B cell (primary cell): ENCODE measurements at regions not wholly inside any gene's neighbourhood (a gene's known extent, or its start where the extent isn't known, plus 50 kb on each side); places are given as distances from the start of the nearest gene placed in this dataset.

Experiments
- ATAC-seq: fragments of 200-7000 bp; cut with Tn5 transposase; one replicate; pipeline ENCODE4 v1.10.0; 2021; ENCODE audit warnings: low read depth, mild to moderate bottlenecking, moderate number of reproducible peaks, moderate library complexity
- CTCF ChIA-PET: fragments of 350-600 bp; sonication (Branson Sonifier 250); formaldehyde crosslinking; loops from one replicate; lab custom pipeline; 2021; ENCODE audit warnings: antibody characterized with exemption, inconsistent platforms; lab: Charles Lee
- POLR2A ChIA-PET: fragments of 350-600 bp; sonication (Branson Sonifier 250); formaldehyde crosslinking; loops from one replicate; lab custom pipeline; 2021; ENCODE audit warnings: antibody characterized with exemption; lab: Charles Lee
- DNase-seq: peaks from one replicate; pipeline ENCODE4 v3.0.0; 2013
- H2AFZ ChIP-seq: 2 replicates; pipeline ENCODE4 v1.6.1; 2012; ENCODE audit warnings: mild to moderate bottlenecking, low read depth, low read length; ENCODE audit not compliant: insufficient read depth, poor library complexity, severe bottlenecking
- H3K27ac ChIP-seq, 2 donors: 1 replicate in 1 of 2; 2 replicates in 1 of 2; pipeline ENCODE4 v1.5.1; 2012 to 2013; ENCODE audit warnings: low read length in 2 of 2, mild to moderate bottlenecking in 2 of 2, moderate library complexity in 1 of 2
- H3K27me3 ChIP-seq, 4 experiments: fragments of 200-600 bp in 1 of 4; sonication (generic) in 1 of 4; replicated peaks in 1 of 4; 1 replicate in 2 of 4; 2 replicates in 2 of 4; pipeline versions ENCODE4 v1.6.1 to v1.7.0; 2013 to 2016; ENCODE audit warnings: low read length in 3 of 4, mild to moderate bottlenecking in 2 of 4, mixed read lengths in 1 of 4, moderate library complexity in 1 of 4; ENCODE audit not compliant: insufficient read depth in 4 of 4, control insufficient read depth in 3 of 4; ENCODE audit errors: control extremely low read depth in 1 of 4
- H3K36me3 ChIP-seq, 2 experiments: replicated peaks in 1 of 2; 1 replicate in 1 of 2; 2 replicates in 1 of 2; pipeline versions ENCODE4 v1.6.1 to v1.7.1; 2013; ENCODE audit warnings: low read length in 1 of 2; ENCODE audit not compliant: insufficient read depth in 2 of 2, control insufficient read depth in 1 of 2; ENCODE audit errors: control extremely low read depth in 1 of 2, extremely low read depth in 1 of 2
- H3K4me1 ChIP-seq, 2 donors: fragments of 200-600 bp in 1 of 2; sonication (generic) in 1 of 2; 1 replicate in 1 of 2; 2 replicates in 1 of 2; pipeline versions ENCODE4 v1.5.1 to v1.6.1; 2013 to 2017; ENCODE audit warnings: low read length in 2 of 2; ENCODE audit not compliant: control insufficient read depth in 2 of 2, insufficient read depth in 2 of 2
- H3K4me2 ChIP-seq: replicated peaks from 2 replicates; pipeline ENCODE3; 2012; ENCODE audit warnings: mild to moderate bottlenecking, low read depth, low read length; ENCODE audit not compliant: poor library complexity, severe bottlenecking
- H3K4me3 ChIP-seq, 5 experiments: fragments of 200-600 bp in 1 of 5; sonication (generic) in 1 of 5; 1 replicate in 3 of 5; 2 replicates in 2 of 5; pipeline versions ENCODE4 v1.5.1 to v1.7.0; 2011 to 2016; ENCODE audit warnings: low read length in 4 of 5, mild to moderate bottlenecking in 4 of 5, low read depth in 2 of 5, control low read depth in 1 of 5, moderate library complexity in 1 of 5; ENCODE audit not compliant: insufficient read depth in 1 of 5; ENCODE audit errors: control extremely low read depth in 1 of 5, extremely low read depth in 1 of 5
- H3K79me2 ChIP-seq: fragments of 200-600 bp; sonication (generic); one replicate; pipeline ENCODE4 v1.6.0; 2016; ENCODE audit warnings: low read length; ENCODE audit not compliant: control insufficient read depth, insufficient read depth
- H3K9ac ChIP-seq: fragments of 200-600 bp; sonication (generic); 2 replicates; pipeline ENCODE4 v1.6.1; 2017; ENCODE audit warnings: mild to moderate bottlenecking, low read length, moderate library complexity
- H3K9me3 ChIP-seq, 3 donors: one replicate each; pipeline versions ENCODE4 v1.6.1 to v1.7.1; 2013; ENCODE audit warnings: low read length in 2 of 3; ENCODE audit not compliant: control insufficient read depth in 2 of 3, insufficient read depth in 1 of 3; ENCODE audit errors: control extremely low read depth in 1 of 3
- H4K20me1 ChIP-seq: 2 replicates; pipeline ENCODE4 v1.6.0; 2012; ENCODE audit warnings: mild to moderate bottlenecking, low read length; ENCODE audit not compliant: insufficient read depth, control insufficient read depth, poor library complexity, severe bottlenecking
- H3K27ac Mint-ChIP-seq: one replicate; pipeline ENCODE4 v1.8.0; 2021; ENCODE audit warnings: mixed read lengths
- H3K27me3 Mint-ChIP-seq: one replicate; pipeline ENCODE4 v1.8.0; 2021; ENCODE audit warnings: mixed read lengths
- H3K4me1 Mint-ChIP-seq: one replicate; pipeline ENCODE4 v1.8.0; 2021; ENCODE audit warnings: mixed read lengths
- H3K4me3 Mint-ChIP-seq: one replicate; pipeline ENCODE4 v1.8.0; 2021; ENCODE audit warnings: mixed read lengths
- H3K9me3 Mint-ChIP-seq: one replicate; pipeline ENCODE4 v1.8.0; 2022; ENCODE audit warnings: mixed read lengths; ENCODE audit not compliant: insufficient read depth
- EZH2 ChIP-seq: IDR thresholded peaks from 2 replicates; pipeline ENCODE4 v1.6.1; 2012; ENCODE audit warnings: borderline replicate concordance, low read depth, mild to moderate bottlenecking, moderate library complexity, low read length; ENCODE audit not compliant: insufficient read depth, poor library complexity, severe bottlenecking
- WGBS: methylation state at CpG from one replicate; pipeline ENCODE4 v1.1.5; 2013; ENCODE audit warnings: missing lambda C conversion rate; ENCODE audit not compliant: insufficient coverage; 5-methylcytosine and 5-hydroxymethylcytosine counted together
- intact Hi-C: fragments of 100-400 bp; cut with micrococcal nuclease; formaldehyde crosslinking; loops from one replicate; pipeline ENCODE4 v1.10.0; 2022
- TF ChIP-seq, protein P1 (sequence below): fragments of 200-600 bp; IDR thresholded peaks from one replicate; pipeline ENCODE4 v1.8.0; 2022; ENCODE audit warnings: antibody characterized with exemption, mild to moderate bottlenecking

DNA sequence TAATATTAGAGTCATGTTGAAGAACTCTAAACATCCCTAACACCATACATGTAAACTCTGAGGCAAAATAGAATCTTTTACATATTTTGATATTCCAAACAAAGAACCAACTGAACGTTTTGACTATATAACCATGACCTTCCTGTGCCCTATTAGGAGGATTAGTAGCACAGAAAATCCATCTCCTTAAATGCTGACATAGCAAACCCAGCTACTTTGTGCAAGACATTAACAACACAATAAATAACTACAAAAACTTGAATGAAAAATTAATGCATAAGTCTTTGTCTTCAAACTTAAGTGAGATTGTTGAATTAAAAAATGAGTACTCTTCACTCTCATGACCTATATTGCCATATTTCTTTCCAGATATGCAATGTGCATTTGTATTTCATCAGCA is 450.0 kb upstream of the PDZRN3 start:
- no peaks in the 10 kb centered on the region for H3K36me3 ChIP-seq
- H3K79me2 ChIP-seq, result no peaks in the 10 kb centered on the region
- H2AFZ ChIP-seq, result no peak overlapping the region
- no CpG with 5 or more reads among the region's 1 CpG for WGBS
- ChIA-PET POLR2A (no interaction called here), CTCF (no interaction called here)
- no peak overlapping the region for H3K4me3 ChIP-seq
- H4K20me1 ChIP-seq, result no peaks in the 10 kb centered on the region
- H3K4me2 ChIP-seq, result no peak overlapping the region
- peaks cover 0 to 2% (median 0%) of the 10 kb centered on the region in 3 donors for H3K9me3 ChIP-seq
- H3K4me1 ChIP-seq, result no peaks in the 10 kb centered on the region
- ATAC-seq (no peak), DNase-seq (no peak)
- no peak overlapping the region for H3K9ac ChIP-seq
- no peaks in the 10 kb centered on the region for H3K4me1 Mint-ChIP-seq
- H3K27ac ChIP-seq, result no peak overlapping the region
- peaks cover 6% of the 10 kb centered on the region for H3K9me3 Mint-ChIP-seq
- H3K27me3 Mint-ChIP-seq, result no peaks in the 10 kb centered on the region
- no peak for TF ChIP-seq EZH2
- TF ChIP-seq, protein P1, sequence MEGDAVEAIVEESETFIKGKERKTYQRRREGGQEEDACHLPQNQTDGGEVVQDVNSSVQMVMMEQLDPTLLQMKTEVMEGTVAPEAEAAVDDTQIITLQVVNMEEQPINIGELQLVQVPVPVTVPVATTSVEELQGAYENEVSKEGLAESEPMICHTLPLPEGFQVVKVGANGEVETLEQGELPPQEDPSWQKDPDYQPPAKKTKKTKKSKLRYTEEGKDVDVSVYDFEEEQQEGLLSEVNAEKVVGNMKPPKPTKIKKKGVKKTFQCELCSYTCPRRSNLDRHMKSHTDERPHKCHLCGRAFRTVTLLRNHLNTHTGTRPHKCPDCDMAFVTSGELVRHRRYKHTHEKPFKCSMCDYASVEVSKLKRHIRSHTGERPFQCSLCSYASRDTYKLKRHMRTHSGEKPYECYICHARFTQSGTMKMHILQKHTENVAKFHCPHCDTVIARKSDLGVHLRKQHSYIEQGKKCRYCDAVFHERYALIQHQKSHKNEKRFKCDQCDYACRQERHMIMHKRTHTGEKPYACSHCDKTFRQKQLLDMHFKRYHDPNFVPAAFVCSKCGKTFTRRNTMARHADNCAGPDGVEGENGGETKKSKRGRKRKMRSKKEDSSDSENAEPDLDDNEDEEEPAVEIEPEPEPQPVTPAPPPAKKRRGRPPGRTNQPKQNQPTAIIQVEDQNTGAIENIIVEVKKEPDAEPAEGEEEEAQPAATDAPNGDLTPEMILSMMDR, result no peak
- H3K27ac Mint-ChIP-seq, result no peak overlapping the region
- no peak overlapping the region for H3K4me3 Mint-ChIP-seq
- intact Hi-C loops, result no loop called here
- no peaks in the 10 kb centered on the region for H3K27me3 ChIP-seq

DNA sequence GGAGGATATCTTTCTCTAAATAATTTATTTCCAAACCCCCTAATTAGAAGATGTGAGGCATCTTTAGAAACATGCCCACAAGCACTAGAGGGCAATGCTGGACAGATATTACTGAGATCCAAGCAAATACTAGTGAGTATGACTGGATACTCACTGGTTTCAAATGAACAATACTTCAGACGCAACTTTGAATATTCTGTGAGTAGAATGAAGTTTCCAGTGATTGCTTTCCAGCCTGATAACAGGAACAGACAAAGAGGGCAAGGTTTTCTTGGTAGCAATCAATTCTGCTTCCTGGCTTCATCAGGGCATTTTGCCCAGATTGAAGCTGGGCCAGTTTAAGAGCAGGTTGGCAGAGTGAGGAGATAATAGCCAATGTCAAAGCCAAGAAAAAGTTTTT is 442.6 kb upstream of the PDZRN3 start:
- Histone ChIP-seq H3K4me1 (no peaks in the 10 kb centered on the region), H3K4me2 (no peak overlapping the region), H3K79me2 (no peaks in the 10 kb centered on the region), H2AFZ (no peak overlapping the region), H3K9me3 (no peaks in the 10 kb centered on the region), H3K4me3 (no peak overlapping the region), H4K20me1 (no peaks in the 10 kb centered on the region), H3K27me3 (no peaks in the 10 kb centered on the region), H3K36me3 (no peaks in the 10 kb centered on the region), H3K9ac (no peak overlapping the region), H3K27ac (no peak overlapping the region)
- no peak for ATAC-seq
- no peak overlapping the region for H3K27ac Mint-ChIP-seq
- 67% methylated on average over 1 of the region's 1 CpG for WGBS
- TF ChIP-seq EZH2, result no peak
- TF ChIP-seq, protein P1, result no peak
- ChIA-PET CTCF (no interaction called here), POLR2A (no interaction called here)
- no peaks in the 10 kb centered on the region for H3K27me3 Mint-ChIP-seq
- H3K4me1 Mint-ChIP-seq, result no peaks in the 10 kb centered on the region
- no peak for DNase-seq
- H3K4me3 Mint-ChIP-seq, result no peak overlapping the region
- intact Hi-C loops, result no loop called here
- peaks cover 7% of the 10 kb centered on the region for H3K9me3 Mint-ChIP-seq
